ENCODE measurements at regions not wholly inside any gene's neighbourhood (a gene's known extent, or its start where the extent isn't known, plus 50 kb on each side); places are given as distances from the start of the nearest gene placed in this dataset.

DNA sequence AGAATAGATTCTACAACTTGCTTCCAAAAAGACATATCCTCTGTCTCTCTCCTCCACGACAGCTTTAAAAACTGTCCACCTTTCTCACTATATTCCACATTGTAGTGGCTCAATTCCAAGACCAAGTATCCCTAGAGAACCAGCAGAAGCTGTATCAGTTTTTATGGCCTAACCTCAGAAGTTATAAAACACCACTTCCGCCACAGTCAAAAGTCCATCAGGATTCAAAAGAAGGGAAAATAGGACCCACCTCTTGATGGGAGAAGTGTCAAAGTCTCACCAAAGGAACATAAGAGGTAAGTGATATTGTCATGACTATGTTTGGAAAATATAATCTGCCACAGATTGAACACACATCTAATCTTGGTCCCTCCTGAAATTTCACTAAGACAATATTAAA is 299.2 kb upstream of the RGMB start:
- DNase-seq (ENCODE audit: low read depth) = no peak
- in situ Hi-C loops (cut with HindIII; ENCODE audit: low sequenced_read_pairs) = no loop called here
- H3K4me3 ChIP-seq (ENCODE audit: low read depth, low read length) = no peak overlapping the region
- no peak for TF ChIP-seq CTCF (IDR thresholded peaks at IDR 0.05; ENCODE audit: low read depth, low read length, missing control alignments)

DNA sequence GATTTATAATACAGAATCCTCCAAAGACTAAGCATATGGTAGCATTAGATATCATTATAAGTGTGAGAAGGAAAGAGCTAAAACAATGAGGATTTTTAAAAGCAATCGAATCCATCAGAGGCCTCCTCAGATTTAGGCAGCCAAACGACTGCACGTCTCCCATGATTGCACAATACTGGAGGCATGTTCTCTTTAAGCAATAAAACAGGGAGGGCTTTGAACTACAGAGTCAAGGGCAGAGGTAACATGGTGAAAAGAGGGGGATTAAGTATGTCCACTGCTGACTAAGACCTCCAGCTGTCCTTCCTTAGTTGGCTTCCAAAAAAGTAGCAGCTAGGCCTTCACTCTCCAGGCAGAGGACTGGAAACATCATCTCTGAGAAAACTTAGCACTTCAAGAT is 298.7 kb upstream of the RGMB start:
- TF ChIP-seq CTCF (IDR thresholded peaks at IDR 0.05; ENCODE audit: low read depth, low read length, missing control alignments) = no peak
- no peak overlapping the region for H3K4me3 ChIP-seq (ENCODE audit: low read depth, low read length)
- DNase-seq (ENCODE audit: low read depth) = no peak
- in situ Hi-C loops (cut with HindIII; ENCODE audit: low sequenced_read_pairs) = no loop called here

DNA sequence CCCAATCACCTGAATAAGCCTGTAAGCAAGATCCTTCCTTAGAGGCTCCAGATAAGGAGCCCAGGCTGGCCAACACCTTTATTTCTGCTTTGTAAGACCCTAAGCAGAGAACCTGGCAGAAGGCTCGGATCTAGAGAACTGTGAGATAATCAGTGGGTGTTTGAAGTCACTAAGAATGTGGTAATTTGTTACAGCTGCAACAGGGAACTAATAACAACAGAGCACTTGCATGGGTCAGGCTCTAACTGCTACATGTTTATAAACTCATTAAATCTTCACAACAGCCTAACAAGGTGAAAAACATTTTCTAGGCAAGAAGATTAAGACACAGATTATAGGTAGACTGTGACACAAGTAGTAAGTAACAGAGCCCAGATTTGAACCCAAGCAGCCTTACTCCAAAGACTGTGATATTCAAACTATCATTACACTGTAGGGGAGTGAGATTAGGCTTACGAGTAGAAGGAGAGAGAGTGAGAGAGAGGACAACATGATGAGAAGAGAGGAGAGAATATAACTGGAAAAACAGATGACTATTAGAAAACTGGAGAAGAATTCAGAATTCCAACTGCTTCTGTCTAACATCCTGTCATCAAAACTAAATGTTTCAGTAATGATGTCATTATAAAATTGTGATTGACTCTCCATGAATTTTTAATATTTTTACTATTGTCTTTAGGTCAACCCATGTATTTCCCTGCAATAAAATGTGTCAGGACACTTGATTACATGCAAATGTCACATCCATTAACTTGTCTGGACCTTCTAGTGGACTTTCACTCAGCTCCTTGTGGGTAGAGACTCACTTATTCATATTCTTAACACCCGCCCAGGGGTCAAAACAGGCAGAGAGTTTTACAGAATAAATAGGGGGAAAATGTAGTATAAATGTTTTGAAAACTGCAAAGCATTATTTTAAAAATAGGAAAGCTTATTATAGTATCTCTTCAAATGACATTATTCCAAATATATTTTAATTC is 290.9 kb upstream of the RGMB start:
- in situ Hi-C loops (cut with HindIII; ENCODE audit: low sequenced_read_pairs) = no loop called here
- TF ChIP-seq CTCF (IDR thresholded peaks at IDR 0.05; ENCODE audit: low read depth, low read length, missing control alignments) = no peak
- no peak overlapping the region for H3K4me3 ChIP-seq (ENCODE audit: low read depth, low read length)
- DNase-seq (ENCODE audit: low read depth) = no peak

DNA sequence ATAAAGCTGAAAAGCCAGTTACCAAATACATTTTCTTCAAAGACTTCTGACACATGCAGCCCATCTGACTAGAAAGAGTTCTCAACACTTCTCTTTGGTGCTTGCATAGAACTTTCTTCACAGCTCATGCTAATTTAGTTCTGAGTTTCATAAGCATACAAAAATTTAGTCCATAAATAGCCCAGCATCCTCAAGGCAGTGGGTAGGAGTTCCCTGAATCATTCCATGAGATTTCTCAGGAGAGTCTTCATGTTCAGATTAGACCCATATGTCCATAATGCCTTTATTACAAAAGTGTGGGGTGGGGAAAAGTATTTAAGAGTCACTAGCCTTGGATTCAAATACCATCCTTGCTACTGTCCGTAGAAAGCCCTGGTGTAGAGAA is 290.2 kb upstream of the RGMB start:
- in situ Hi-C loops (cut with HindIII; ENCODE audit: low sequenced_read_pairs) = no loop called here
- TF ChIP-seq CTCF (IDR thresholded peaks at IDR 0.05; ENCODE audit: low read depth, low read length, missing control alignments) = no peak
- H3K4me3 ChIP-seq (ENCODE audit: low read depth, low read length) = no peak overlapping the region
- DNase-seq (ENCODE audit: low read depth) = no peak

DNA sequence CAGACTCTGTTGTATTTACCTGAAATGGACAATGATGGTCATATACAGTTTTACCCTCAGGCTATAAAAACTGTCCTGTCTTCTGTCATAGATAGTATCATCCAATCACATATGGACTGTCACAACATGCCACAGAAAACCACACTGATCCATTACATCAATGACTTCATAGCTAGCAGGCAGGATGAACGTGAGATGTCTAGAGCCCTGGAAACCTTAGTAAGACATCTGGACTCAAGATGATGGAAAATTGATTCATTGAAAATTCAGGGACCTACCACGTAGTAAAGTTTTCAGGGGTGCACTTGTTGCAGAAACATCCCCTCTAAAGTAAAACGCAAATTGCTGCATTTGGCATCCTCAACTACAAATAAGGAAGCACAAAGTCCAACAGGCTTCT is 284.4 kb upstream of the RGMB start:
- in situ Hi-C loops (cut with HindIII; ENCODE audit: low sequenced_read_pairs) = no loop called here
- TF ChIP-seq CTCF (IDR thresholded peaks at IDR 0.05; ENCODE audit: low read depth, low read length, missing control alignments) = no peak
- H3K4me3 ChIP-seq (ENCODE audit: low read depth, low read length) = no peak overlapping the region
- no peak for DNase-seq (ENCODE audit: low read depth)

- in situ Hi-C loops (cut with HindIII; ENCODE audit: low sequenced_read_pairs) = no loop called here
- DNase-seq (ENCODE audit: low read depth) = no peak
- H3K4me3 ChIP-seq (ENCODE audit: low read depth, low read length) = no peak overlapping the region
- TF ChIP-seq CTCF (IDR thresholded peaks at IDR 0.05; ENCODE audit: low read depth, low read length, missing control alignments) = no peak
These were observed 283.1 kb upstream of the RGMB start for GRCh38 chr5:98490348-98490747.

Data from astrocyte of the cerebellum (primary cell).